Colonic mucosa (tissue), 4 donors: ENCODE measurements at regions not wholly inside any gene's neighbourhood (a gene's known extent, or its start where the extent isn't known, plus 50 kb on each side); places are given as distances from the start of the nearest gene placed in this dataset.
A peak's percentile ranks its signal among the peaks of the same experiment; 100 is the strongest.

Experiments used
- DNase-seq: peaks from one replicate; pipeline ENCODE4 v3.0.0-alpha.2; 2020
- H3K27ac ChIP-seq: fragments of 200-600 bp; one replicate; pipeline ENCODE4 v1.8.0; 2021
- H3K27me3 ChIP-seq: fragments of 200-600 bp; one replicate; pipeline ENCODE4 v1.8.0; 2021
- H3K36me3 ChIP-seq: fragments of 200-600 bp; one replicate; pipeline ENCODE4 v1.8.0; 2021
- H3K4me1 ChIP-seq: fragments of 200-600 bp; one replicate; pipeline ENCODE4 v1.8.0; 2021; ENCODE audit warnings: mild to moderate bottlenecking
- H3K4me3 ChIP-seq: fragments of 200-600 bp; one replicate; pipeline ENCODE4 v1.8.0; 2021
- H3K9ac ChIP-seq, 2 donors: one replicate each; pipeline ENCODE4 v1.7.0; 2013; ENCODE audit warnings: control low read depth in 2 of 2, low read depth in 2 of 2, low read length in 2 of 2
- H3K9me3 ChIP-seq: fragments of 200-600 bp; one replicate; pipeline ENCODE4 v1.8.0; 2021
- CTCF ChIP-seq: fragments of 200-600 bp; IDR thresholded peaks from one replicate; pipeline ENCODE4 v1.8.0; 2022; ENCODE audit warnings: antibody characterized with exemption, mild to moderate bottlenecking
- intact Hi-C: fragments of 100-400 bp; cut with DNase I; formaldehyde crosslinking; loops from one replicate; pipeline ENCODE4 v1.14.1; 2022
- donor health status: healthy.
- donor health status: DM: no; HTN: no; CAD: no.
- donor health status: DM: no; HTN: no; CAD: no.

GRCh38 chr16:11484691-11485258, 101.9 kb downstream of the LITAF start:
- Histone ChIP-seq H3K4me3 (no peak overlapping the region), H3K9ac (no peak overlapping the region), H3K36me3 (no peaks in the 10 kb centered on the region), H3K9me3 (no peaks in the 10 kb centered on the region), H3K4me1 (no peaks in the 10 kb centered on the region), H3K27me3 (no peaks in the 10 kb centered on the region), H3K27ac (no peak overlapping the region)
- no peak for TF ChIP-seq CTCF
- DNase-seq, result no peak
- intact Hi-C loops, result no loop called here

DNA sequence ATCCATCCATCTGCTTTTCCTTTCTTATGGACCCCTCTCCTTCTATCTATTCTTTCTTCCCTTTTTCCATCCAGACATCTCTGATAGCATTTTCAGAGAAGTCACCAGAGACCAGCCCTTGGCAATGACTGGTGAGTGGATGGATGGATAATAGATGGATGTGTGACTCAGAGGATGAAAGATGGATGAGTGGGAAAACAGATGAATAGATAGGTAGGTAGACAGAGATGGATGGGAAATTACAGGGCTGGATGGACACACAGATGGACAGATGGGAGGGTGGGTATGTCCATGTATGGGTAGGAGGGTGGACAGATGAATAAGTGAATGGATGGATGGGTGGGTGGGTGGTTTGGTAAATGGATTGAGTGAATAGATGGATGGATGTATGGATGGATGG, 101.0 kb downstream of the LITAF start:
- Histone ChIP-seq H3K9ac (no peak overlapping the region), H3K27me3 (no peaks in the 10 kb centered on the region), H3K9me3 (no peaks in the 10 kb centered on the region), H3K4me1 (no peaks in the 10 kb centered on the region), H3K36me3 (no peaks in the 10 kb centered on the region), H3K27ac (no peak overlapping the region), H3K4me3 (no peak overlapping the region)
- no peak for DNase-seq
- TF ChIP-seq CTCF, result no peak
- intact Hi-C loops, result no loop called here

DNA sequence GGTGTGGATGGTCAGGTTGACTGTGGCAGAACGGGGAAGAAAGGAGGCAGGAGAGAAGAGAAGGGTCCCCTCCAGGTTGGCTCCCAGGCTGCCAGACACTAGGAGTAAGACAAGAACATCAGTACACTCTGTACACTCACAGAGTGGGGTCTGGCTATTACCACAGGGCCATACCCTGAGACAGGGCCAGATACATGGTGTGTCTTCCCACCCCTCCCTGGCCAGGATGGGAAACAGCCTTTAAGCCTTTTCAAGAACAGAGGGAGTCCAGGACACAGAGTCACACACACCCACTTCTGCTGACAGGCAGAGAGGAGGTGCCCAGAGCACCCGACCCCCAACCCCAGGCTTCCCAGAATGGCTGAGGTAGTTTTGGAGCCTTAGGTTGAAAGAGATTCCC, 99.4 kb downstream of the LITAF start:
- Histone ChIP-seq H3K9ac (no peak overlapping the region), H3K27me3 (no peaks in the 10 kb centered on the region), H3K27ac (no peak overlapping the region), H3K36me3 (no peaks in the 10 kb centered on the region), H3K4me1 (no peaks in the 10 kb centered on the region), H3K9me3 (no peaks in the 10 kb centered on the region), H3K4me3 (no peak overlapping the region)
- intact Hi-C loops, result no loop called here
- TF ChIP-seq CTCF, result no peak
- DNase-seq, result no peak

DNA sequence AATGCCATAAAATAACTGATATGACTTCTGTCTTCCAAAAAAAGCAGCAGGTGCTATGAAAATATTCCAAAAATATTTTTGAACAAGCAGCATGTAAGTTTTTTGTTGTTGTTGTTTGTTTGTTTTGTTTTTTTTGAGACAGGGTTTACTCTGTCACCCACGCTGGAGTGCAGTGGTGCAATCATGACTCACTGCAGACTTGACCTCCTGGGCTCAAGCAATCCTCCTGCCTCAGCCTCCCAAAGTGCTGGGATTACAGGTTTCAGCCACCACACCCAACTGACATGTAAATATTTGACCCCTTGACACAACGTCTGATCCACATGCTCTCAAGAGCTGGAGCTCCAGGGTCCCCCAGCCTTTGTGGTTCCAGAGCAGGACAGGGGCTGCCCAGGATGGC, 98.4 kb downstream of the LITAF start:
- DNase-seq, result no peak
- no peak overlapping the region for H3K4me3 ChIP-seq
- no peaks in the 10 kb centered on the region for H3K27me3 ChIP-seq
- H3K4me1 ChIP-seq, result no peaks in the 10 kb centered on the region
- intact Hi-C loops, result no loop called here
- no peak for TF ChIP-seq CTCF
- no peaks in the 10 kb centered on the region for H3K36me3 ChIP-seq
- no peak overlapping the region for H3K27ac ChIP-seq
- H3K9ac ChIP-seq, result no peak overlapping the region
- H3K9me3 ChIP-seq, result no peaks in the 10 kb centered on the region

DNA sequence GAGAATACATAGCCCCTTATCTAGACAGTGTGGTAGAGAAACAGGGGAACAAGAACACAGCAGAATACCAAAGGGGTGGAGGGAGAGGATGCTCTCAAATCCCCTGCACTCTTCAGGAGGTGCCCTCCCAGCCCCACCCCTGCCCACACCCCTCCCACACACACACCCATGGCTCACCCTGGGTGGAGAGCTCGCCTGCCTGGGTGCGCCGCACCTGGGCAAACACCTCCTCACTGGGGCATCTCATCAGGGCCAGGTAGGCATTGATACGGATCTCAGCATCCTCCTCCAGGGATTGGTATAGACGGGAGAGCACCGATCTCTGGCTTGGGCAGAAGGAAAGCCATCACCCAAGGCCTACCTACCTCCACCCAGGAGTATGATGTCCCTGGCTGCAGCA, 95.2 kb downstream of the LITAF start:
- intact Hi-C loops, result no loop called here
- no peak overlapping the region for H3K27ac ChIP-seq
- no peaks in the 10 kb centered on the region for H3K4me1 ChIP-seq
- no peak overlapping the region for H3K9ac ChIP-seq
- no peaks in the 10 kb centered on the region for H3K27me3 ChIP-seq
- H3K36me3 ChIP-seq, result no peaks in the 10 kb centered on the region
- no peak for TF ChIP-seq CTCF
- H3K9me3 ChIP-seq, result no peaks in the 10 kb centered on the region
- H3K4me3 ChIP-seq, result no peak overlapping the region
- DNase-seq, result peak; percentile 73
